ENCODE measurements at regions not wholly inside any gene's neighbourhood (a gene's known extent, or its start where the extent isn't known, plus 50 kb on each side); places are given as distances from the start of the nearest gene placed in this dataset.

DNA sequence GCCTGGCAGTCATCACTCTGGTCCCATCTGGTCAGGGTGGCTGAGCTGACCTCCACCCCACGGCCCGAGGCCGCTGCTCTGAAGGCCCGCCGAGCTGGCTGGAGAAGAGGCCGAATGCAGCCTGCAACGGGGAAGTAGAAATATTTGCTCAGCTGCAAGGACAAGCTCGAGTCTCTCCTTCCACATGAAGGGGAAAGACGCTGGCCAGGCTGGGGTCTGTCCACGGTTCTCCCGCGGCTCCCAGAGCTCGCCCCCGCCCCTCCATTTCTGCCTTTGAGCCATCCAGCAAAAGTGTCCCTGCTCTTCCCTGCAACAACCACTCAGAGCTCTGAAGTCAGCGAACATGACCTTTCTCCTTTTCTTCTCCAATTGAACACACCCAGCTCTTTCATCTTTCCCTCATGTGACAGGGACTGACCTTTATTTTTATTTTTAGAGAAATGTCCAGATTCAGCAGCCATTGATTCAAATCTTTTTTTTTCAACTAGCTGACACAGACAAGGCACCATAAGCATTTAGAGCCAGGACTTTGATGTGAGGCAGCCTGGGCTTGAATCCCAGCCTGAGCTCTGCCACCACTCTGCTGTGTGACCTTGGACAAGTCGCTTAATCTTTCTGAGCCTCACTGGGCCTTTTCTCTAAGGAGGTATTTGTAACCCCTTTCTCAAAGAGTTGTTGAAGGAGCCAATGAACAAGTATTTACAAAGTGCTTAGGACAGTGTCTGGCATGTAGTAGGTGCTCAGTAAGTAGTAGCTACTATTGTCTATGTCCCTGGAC is 149.3 kb upstream of the WNT4 start:
- H3K18ac ChIP-seq (ENCODE audit: extremely low read depth, low read length): 0 out of 2 replicates have a peak overlapping the region, but pooled peaks have one; percentile 4
- H3K9ac ChIP-seq (replicated peaks in 1 of 4; ENCODE audit: extremely low read depth in 1 of 4, low read depth in 3 of 4, low read length in 3 of 4): no peak overlapping the region
- no peak overlapping the region for H3K4ac ChIP-seq (replicated peaks; ENCODE audit: insufficient read length, low read depth, low read length)
- no peaks in the 10 kb centered on the region for H3K27me3 ChIP-seq (replicated peaks in 1 of 4; ENCODE audit: control insufficient read depth in 3 of 4, extremely low read depth in 1 of 4, insufficient read depth in 3 of 4, low read length in 3 of 4)
- no peak overlapping the region for H2BK15ac ChIP-seq (ENCODE audit: low read length)
- peaks cover 0 to 5% (median 2%) of the 10 kb centered on the region in 4 experiments; a peak in 2 of 7 replicates for H3K4me1 ChIP-seq (replicated peaks in 1 of 4; ENCODE audit: control insufficient read depth in 3 of 4, insufficient read depth in 4 of 4, low read length in 3 of 4)
- no peak overlapping the region for H3K56ac ChIP-seq (replicated peaks; ENCODE audit: insufficient read length, low read depth, low read length)
- no peak overlapping the region for H2BK5ac ChIP-seq (ENCODE audit: low read depth, low read length)
- CTCF ChIA-PET (ENCODE audit: partially characterized antibody): interaction anchor here (0.7 to 3.1 kb wide), 13 partner anchors 10 to 263 kb away, joined by 3 to 15 read pairs (median 4); no protein-coding TSS in a partner anchor
- H2BK20ac ChIP-seq (ENCODE audit: low read length): no peak overlapping the region
- H4K91ac ChIP-seq (replicated peaks; ENCODE audit: insufficient read length, low read length): no peak overlapping the region
- H3K4me2 ChIP-seq (ENCODE audit: insufficient read depth in 1 of 2, low read depth in 2 of 2, low read length in 2 of 2): no peak overlapping the region
- no peak overlapping the region for H4K5ac ChIP-seq (ENCODE audit: insufficient read length, low read depth, low read length)
- H3K4me3 ChIP-seq (ENCODE audit: extremely low read depth in 1 of 4, insufficient read depth in 2 of 4, low read depth in 3 of 4, low read length in 4 of 4): no peak overlapping the region
- H4K8ac ChIP-seq (ENCODE audit: extremely low read depth, insufficient read depth, low read length): no peak overlapping the region
- no peaks in the 10 kb centered on the region for H3K36me3 ChIP-seq (ENCODE audit: control insufficient read depth in 2 of 4, insufficient read depth in 4 of 4, low read length in 3 of 4)
- H2BK12ac ChIP-seq (ENCODE audit: low read depth, low read length): no peak overlapping the region
- peak overlapping the region; percentile 31; the same call in 1 of the 2 replicates for H2AFZ ChIP-seq (ENCODE audit: low read length)
- no peaks in the 10 kb centered on the region for H3K23me2 ChIP-seq (ENCODE audit: low read depth, low read length)
- POLR2A ChIA-PET (ENCODE audit: partially characterized antibody): no interaction called here
- H3K23ac ChIP-seq (ENCODE audit: insufficient read length): no peak overlapping the region
- FAIRE-seq (no peak), DNase-seq (ENCODE audit: low read depth in 1 of 2, low spot score in 2 of 2) (peak in 1 of 2 experiments; percentile 34)
- no peak overlapping the region for H2BK120ac ChIP-seq (replicated peaks; ENCODE audit: low read depth, low read length)
- no peaks in the 10 kb centered on the region for H3K79me1 ChIP-seq (ENCODE audit: low read depth, low read length)
- no peaks in the 10 kb centered on the region for H3K79me2 ChIP-seq (ENCODE audit: control insufficient read depth in 1 of 2, insufficient read depth in 2 of 2, low read length in 2 of 2)
- no peaks in the 10 kb centered on the region for H4K20me1 ChIP-seq (replicated peaks in 1 of 2; ENCODE audit: control insufficient read depth in 1 of 2, insufficient read depth in 2 of 2, low read length in 2 of 2)
- WGBS, 2 experiments (ENCODE audit: extremely low coverage in 1 of 2, insufficient coverage in 1 of 2, insufficient read length in 1 of 2, insufficient replicate concordance in 2 of 2, low coverage in 1 of 2, low lambda C conversion rate in 2 of 2, missing lambda C conversion rate in 1 of 2): 88% methylated on average over 16 of the region's 16 CpGs; no CpG with 5 or more reads in 1 of the 2 experiments
- no peak overlapping the region for H2AK5ac ChIP-seq (ENCODE audit: low read depth, low read length)
- no peak overlapping the region for H3K27ac ChIP-seq (ENCODE audit: low read depth, low read length)
- H3K9me3 ChIP-seq (ENCODE audit: insufficient read depth in 2 of 2, low read depth in 1 of 2, low read length in 1 of 2): 0 out of 4 replicates have a peak, but pooled peaks cover 0 to 7% of the 10 kb centered on the region in 2 experiments
- no peak overlapping the region for H3K14ac ChIP-seq (ENCODE audit: insufficient read length)
- TF ChIP-seq BCL11A (IDR thresholded peaks at IDR 0.05; ENCODE audit: low read depth in 2 of 2, low read length in 2 of 2): no peak
- TF ChIP-seq SRF (IDR thresholded peaks at IDR 0.05; ENCODE audit: low read depth, low read length): no peak
- no peak for TF ChIP-seq CTBP2 (IDR thresholded peaks at IDR 0.05; ENCODE audit: borderline replicate concordance, insufficient read depth, insufficient read length, low read length)
- TF ChIP-seq, protein P1, sequence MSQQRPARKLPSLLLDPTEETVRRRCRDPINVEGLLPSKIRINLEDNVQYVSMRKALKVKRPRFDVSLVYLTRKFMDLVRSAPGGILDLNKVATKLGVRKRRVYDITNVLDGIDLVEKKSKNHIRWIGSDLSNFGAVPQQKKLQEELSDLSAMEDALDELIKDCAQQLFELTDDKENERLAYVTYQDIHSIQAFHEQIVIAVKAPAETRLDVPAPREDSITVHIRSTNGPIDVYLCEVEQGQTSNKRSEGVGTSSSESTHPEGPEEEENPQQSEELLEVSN (IDR thresholded peaks at IDR 0.05): no peak
- no peak for TF ChIP-seq CBX5 (IDR thresholded peaks at IDR 0.05; ENCODE audit: low read depth, low read length)
- TF ChIP-seq EGR1 (IDR thresholded peaks at IDR 0.05; ENCODE audit: borderline replicate concordance, low read depth, low read length): no peak
- TF ChIP-seq SP4 (IDR thresholded peaks at IDR 0.05; ENCODE audit: low read length): no peak
- TF ChIP-seq EP300 (IDR thresholded peaks at IDR 0.05; ENCODE audit: borderline replicate concordance in 1 of 2, low read depth in 2 of 2, low read length in 2 of 2): no peak
- TF ChIP-seq TCF12 (IDR thresholded peaks at IDR 0.05; ENCODE audit: low read depth, low read length): no peak
- no peak for TF ChIP-seq CREB1 (IDR thresholded peaks at IDR 0.05)
- TF ChIP-seq MAFK (IDR thresholded peaks at IDR 0.05; ENCODE audit: low read depth, low read length): no peak
- no peak for TF ChIP-seq JUND (IDR thresholded peaks at IDR 0.05; ENCODE audit: low read length)
- TF ChIP-seq RFX5 (IDR thresholded peaks at IDR 0.05; ENCODE audit: borderline replicate concordance, low read depth, low read length): no peak

Data from H1 (cell line).